WTC11 (cell line): ENCODE measurements at regions not wholly inside any gene's neighbourhood (a gene's known extent, or its start where the extent isn't known, plus 50 kb on each side); places are given as distances from the start of the nearest gene placed in this dataset.

ENCODE experiments used
- CTCF ChIP-seq: fragments of 200-600 bp; IDR thresholded peaks from 2 replicates; pipeline ENCODE4 v1.8.0; 2022; ENCODE audit warnings: antibody characterized with exemption
- GABPB1 ChIP-seq: sonication (generic); formaldehyde crosslinking; IDR thresholded peaks from 2 replicates; pipeline ENCODE4 v1.8.1; 2023; ENCODE audit warnings: mild to moderate bottlenecking, missing genetic modification reagents

- TF ChIP-seq GABPB1 (CRISPR knock-in tag) (no peak), CTCF (no peak)
Measured at GRCh38 chr2:147554521-147555107, 290.2 kb upstream of the ACVR2A start.
